Esophagus muscularis mucosa (tissue), 4 donors: ENCODE measurements at regions not wholly inside any gene's neighbourhood (a gene's known extent, or its start where the extent isn't known, plus 50 kb on each side); places are given as distances from the start of the nearest gene placed in this dataset.

Experiments used
- EP300 ChIP-seq: sonication (generic); formaldehyde crosslinking; IDR thresholded peaks from one replicate; pipeline ENCODE4 v1.6.1; 2017; ENCODE audit warnings: antibody characterized with exemption
- POLR2A ChIP-seq: fragments of 450-650 bp; IDR thresholded peaks from one replicate; pipeline ENCODE4 v1.6.1; 2017; ENCODE audit warnings: antibody characterized with exemption, moderate library complexity, mild to moderate bottlenecking, low read depth
- POLR2AphosphoS5 ChIP-seq, 2 donors: sonication (generic); formaldehyde crosslinking; IDR thresholded peaks; one replicate each; pipeline ENCODE4 v1.6.1; 2017; ENCODE audit warnings: antibody characterized with exemption in 2 of 2
- TF ChIP-seq, protein P1 (sequence below), 3 experiments: fragments of 200-600 bp in 2 of 3; fragments of 450-650 bp in 1 of 3; sonication (generic) in 2 of 3; IDR thresholded peaks; one replicate each; pipeline ENCODE4 v1.5.1; 2017 to 2019; ENCODE audit warnings: antibody characterized with exemption in 3 of 3, mild to moderate bottlenecking in 2 of 3, moderate library complexity in 1 of 3

GRCh38 chr12:28604240-28604639, 414.0 kb downstream of the CCDC91 start:
- TF ChIP-seq, protein P1, sequence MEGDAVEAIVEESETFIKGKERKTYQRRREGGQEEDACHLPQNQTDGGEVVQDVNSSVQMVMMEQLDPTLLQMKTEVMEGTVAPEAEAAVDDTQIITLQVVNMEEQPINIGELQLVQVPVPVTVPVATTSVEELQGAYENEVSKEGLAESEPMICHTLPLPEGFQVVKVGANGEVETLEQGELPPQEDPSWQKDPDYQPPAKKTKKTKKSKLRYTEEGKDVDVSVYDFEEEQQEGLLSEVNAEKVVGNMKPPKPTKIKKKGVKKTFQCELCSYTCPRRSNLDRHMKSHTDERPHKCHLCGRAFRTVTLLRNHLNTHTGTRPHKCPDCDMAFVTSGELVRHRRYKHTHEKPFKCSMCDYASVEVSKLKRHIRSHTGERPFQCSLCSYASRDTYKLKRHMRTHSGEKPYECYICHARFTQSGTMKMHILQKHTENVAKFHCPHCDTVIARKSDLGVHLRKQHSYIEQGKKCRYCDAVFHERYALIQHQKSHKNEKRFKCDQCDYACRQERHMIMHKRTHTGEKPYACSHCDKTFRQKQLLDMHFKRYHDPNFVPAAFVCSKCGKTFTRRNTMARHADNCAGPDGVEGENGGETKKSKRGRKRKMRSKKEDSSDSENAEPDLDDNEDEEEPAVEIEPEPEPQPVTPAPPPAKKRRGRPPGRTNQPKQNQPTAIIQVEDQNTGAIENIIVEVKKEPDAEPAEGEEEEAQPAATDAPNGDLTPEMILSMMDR (IDR thresholded peaks at IDR 0.05) = no peak
- no peak for TF ChIP-seq POLR2A
- no peak for TF ChIP-seq POLR2AphosphoS5 (IDR thresholded peaks at IDR 0.05)
- no peak for TF ChIP-seq EP300
